Mucosa of gallbladder (tissue), 1 donor: ENCODE measurements at regions not wholly inside any gene's neighbourhood (a gene's known extent, or its start where the extent isn't known, plus 50 kb on each side); places are given as distances from the start of the nearest gene placed in this dataset.
"Not testable (repeated sequence)": the region's sequence is repeated elsewhere in the genome, so short reads cannot be mapped to it uniquely, and the experiment has no call there.

ENCODE experiments used
- DNase-seq: peaks from one replicate; pipeline ENCODE4 v3.0.0-alpha.2; 2020; ENCODE audit warnings: low spot score
- donor health status: DM: no; HTN: no; CAD: no.

- no peak for DNase-seq
Observed at GRCh38 chr20:22818636-22819035, 216.5 kb upstream of the SSTR4 start.

DNA sequence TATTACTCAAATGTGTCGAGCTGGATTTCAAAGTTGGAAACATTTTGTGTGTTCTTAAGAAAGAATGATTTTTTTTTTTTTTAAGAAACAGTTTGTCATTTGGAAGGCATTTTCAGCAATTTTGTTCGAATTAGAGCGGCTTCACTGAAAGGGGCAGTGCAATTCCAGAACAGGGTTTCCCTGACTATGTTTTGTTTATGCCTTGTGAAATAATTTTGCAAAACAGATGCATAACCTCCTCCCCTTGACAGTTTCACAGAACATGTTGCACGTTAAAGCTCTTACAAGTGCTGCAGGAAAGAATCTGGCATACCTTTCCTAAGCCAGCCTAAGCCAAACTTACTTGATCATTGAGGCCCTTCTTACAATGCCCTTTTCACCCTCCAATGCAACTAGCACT is 216.0 kb upstream of the SSTR4 start:
- DNase-seq: no peak

DNA sequence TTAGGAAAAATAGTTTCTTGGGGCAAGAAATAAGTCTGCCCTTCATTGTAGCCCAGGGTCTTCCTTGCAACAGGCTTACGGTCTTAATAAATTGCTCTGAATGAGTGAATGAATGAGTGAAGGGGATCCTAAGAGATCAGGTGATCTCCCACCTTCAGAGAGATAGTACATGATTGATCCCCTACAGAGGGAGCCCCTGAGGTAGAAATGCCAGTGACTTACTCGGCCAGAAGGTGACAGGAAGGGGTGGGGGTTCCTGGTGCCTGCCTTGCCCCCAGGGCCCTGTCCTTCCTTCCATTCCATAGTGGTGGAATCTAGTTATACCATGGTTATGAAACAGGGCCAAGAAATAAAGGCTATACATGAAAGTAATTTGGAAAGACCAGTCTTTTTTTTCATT is 215.3 kb upstream of the SSTR4 start:
- DNase-seq: no peak

DNA sequence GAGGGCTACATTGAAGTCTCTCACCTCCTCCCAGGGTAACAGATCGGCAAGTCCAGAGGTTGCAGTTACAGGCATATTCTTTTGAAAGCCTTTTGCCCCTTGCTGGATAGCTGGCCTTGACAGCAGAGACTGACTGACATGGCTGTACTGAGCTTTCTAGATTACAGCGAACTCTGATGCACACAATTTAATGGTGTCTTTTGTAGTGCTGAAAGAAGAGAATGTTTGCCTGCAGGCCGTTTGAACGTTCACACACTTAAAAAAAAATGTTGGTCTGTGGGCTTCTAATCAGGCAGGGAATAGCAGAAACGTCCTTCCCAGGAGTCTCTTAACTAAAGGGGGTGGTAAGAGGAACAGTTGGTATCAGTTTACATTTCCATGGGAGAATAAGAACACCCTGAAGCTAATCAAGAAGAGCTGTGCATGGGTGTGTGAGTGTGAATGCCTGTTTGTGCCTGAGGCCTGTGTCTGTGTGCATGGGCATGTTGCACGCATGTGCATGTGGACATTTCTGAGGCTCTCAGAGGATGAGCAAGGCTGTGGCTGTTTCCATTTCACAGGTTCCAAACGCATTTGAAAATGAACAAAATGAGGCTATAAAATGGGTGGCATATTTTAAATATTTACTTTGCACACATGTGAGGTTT is 213.9 kb upstream of the SSTR4 start:
- no peak for DNase-seq

DNA sequence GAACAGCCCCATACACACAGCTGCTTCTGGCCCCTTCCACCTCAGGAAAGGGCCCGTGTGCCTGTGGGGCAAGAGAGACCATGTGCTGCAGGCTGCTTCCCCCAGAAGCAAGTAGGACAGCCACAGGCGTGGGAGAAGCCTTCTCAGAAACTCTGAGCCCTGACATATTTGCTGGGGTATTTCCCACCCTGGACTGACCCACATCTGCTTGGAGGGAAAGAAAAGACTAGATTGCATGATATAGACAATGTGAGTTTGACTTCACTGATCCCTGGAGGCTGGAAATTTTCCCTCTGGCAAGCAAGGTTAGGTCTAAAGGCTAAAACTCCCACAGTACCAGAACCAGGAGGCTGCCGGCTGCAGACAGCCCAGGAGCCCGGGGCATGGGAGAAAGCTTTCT is 213.3 kb upstream of the SSTR4 start:
- no peak for DNase-seq

DNA sequence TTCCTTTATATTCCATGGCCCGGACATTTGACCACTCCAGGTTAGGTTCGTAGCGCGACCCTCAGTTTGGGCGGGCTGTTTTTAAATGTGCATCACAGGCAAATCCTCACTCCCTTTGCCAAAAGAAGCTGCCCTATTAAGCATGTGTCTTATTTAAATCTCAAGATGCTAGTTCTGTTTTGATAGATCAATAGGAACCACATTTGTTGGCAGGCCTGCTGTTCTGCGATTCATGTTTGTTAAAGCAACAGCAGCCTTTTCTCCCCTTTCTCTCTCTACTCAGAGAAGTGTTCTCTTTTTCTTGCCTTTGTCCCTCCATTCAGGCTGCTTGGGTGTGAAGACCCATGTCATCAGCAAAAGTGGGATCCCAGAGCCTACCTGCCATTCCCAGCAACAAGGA is 212.0 kb upstream of the SSTR4 start:
- no peak for DNase-seq

DNA sequence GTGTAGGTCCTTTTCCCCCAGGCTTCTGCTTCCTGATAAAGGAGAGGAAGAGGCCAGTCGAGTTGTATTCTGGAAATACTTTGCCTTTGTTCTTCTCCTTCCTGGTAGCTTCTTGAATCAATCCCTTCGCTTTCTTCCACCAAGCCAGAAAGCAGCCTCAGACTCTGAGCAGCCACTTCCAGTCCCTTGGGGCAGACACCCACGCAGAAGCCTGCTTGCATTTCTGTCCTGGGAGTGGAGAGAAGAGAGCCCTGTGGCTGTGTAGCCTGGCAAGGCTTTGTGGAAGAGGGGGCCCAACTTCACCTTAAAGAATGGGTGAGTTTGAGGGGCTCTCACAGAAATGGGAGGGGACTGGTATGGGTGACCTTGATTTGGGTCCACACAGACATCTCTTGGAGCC is 211.0 kb upstream of the SSTR4 start:
- DNase-seq: no peak

DNA sequence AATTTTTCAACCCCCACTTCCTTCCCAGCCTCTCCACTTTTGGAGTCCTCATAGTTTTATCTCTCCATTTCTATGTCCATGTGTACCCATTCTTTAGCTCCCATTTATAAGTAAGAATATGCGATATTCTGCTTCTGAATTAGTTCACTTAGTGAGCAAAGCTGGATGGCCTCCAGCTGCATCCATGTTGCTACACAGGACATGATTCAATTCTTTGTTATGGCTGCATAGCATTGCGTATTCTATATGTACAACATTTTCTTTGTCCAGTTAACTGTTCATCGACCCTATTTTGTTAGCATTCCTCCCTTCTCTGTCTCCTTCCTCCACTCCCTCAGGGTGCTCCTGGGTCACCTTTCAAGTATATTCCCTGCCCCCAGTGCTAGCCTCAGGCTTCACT is 210.0 kb upstream of the SSTR4 start:
- no peak for DNase-seq

DNA sequence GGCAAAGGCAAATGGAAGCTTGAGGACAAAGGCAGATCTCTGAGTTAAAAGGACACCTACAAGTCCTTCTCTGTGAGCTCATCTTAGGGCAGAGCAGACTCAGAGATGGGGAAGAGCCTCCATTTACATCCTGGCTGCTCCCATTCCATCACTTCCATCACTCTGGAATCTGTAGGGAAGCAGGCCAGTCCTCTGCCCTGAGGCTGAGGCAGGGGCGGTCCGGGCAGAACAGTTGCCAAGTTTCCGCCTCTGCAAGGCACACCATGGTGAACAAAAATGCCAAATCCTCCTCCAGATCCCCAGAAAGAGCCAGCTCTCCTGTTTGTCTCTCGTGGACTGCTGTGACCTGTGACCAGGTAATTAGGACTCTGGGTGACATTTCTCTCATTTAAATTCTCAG is 209.6 kb upstream of the SSTR4 start:
- DNase-seq: no peak

DNA sequence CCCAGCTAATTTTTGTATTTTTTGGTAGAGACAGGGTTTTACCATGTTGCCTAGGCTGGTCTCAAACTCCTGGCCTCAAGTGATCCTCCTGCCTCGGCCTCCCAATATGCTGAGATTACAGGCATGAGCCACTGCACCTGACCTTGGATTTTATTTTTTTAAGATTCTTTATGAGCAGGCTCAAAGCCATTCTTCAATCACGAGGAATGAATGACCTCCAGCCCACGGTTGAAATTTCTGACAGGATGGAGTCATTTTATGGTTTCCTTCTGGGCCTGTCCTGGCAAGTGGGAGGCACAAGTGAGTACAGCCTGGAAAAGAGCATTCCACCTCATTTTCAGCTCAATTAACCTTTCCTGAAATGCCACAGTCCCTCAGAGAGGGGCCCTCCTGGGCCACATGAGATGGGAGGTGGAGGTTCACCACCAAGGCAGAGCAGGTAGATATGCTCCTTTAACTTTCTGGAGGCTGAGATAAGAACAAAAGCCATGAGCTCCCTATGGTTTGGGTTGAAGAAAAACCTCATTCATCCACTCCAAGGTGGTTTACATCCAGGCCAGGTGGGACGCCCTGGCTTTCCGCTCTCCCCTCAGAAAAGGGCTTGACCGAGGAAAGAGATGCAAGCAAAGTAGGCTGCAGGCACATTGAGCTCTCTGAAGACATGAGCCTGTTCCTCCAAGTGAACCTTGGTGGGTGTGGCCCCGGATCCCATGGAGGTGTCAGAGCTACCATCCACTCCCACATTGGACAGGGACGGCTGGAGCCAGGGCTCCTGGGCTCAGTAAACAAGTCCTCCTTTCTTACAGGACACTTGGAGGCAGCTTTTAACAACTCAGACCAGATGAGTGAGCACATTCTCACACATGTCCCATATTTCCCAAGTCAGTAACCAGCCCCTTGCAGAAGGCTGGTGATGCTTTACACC is 208.5 kb upstream of the SSTR4 start:
- DNase-seq: no peak

- no peak for DNase-seq
Observed at GRCh38 chr20:22827916-22828315, 207.2 kb upstream of the SSTR4 start.

DNA sequence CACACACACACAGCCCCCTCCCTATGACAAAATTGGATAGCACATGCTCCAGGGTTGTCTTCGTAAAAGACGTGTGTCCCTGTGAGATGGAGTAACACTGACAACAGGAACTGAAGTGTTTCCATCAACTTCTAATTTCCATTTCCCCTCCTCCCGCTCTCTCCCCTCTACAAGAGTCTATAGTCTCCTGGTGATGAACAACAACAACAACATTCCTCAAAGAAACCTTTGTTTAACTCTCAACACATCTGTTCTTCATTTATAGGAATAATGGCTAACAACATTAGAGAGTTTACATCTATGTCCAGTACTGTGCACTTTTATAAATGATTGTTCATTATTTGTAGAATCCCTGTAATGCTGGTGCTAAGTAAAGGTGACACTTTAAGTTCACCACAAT is 205.8 kb upstream of the SSTR4 start:
- DNase-seq: no peak

DNA sequence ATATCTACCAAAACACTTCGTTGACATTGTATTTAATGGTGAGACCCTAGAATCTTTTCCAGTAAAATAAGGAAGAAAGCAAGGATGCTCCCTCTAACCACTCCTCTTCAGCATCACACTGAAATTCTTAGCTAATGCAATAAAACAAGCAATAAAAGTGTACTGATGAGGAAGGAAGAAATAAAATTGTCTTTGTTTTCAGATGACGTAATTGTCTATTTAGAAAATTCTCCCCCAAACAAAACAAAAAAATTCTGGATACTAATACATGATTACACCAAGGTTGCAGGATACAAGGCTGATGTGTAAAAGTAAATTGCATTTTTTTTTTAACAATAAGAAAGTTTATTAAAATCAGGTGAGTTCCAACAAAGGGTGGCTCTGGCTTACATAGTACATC is 205.0 kb upstream of the SSTR4 start:
- no peak for DNase-seq

DNA sequence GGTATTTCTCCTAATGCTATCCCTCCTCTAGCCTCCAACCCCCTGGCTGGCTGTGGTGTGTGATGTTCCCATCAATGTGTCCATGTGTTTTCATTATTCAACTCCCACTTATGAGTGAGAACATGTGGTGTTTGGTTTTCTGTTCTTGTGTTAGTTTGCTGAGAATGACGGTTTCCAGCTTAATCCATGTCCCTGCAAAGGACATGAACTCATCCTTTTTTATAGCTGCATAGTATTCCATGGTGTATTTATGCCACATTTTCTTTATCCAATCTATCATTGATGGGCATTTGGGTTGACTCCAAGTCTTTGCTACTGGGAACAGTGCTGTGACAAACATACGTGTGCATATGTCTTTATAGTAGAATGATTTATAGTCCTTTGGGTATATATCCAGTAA is 204.4 kb upstream of the SSTR4 start:
- DNase-seq: not testable (repeated sequence)

- DNase-seq: no peak
Observed at GRCh38 chr20:22833851-22834250, 201.3 kb upstream of the SSTR4 start.

DNA sequence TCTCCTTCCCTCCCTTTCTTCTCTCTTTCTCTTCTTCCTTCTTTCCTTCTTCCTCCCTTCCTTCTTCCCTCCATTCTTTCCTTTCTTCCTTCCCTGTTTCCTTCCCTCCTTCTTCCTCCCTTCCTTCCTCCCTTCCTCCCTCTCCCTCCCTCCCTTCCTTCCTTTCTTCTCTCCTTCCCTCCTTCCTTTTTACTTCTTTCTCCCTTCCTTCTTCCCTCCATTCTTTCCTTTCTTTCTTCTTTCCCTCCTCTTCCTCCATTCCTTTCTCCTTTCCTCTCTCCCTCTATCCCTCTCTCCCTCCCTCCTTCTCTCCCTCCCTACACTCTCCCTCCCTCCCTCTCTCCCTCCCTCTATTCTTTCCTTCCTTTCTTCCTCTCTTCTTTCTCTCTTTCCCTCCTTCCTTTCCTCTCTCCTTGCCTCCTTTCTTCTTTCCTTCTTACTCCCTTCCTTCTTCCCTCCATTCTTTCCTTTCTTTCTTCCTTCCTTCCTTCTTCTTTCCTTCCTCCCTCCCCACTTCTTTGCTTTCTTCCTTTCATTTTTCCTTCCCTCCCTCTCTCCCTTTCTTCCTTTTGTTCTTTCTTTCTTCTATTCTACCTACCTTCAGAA is 200.4 kb upstream of the SSTR4 start:
- no peak for DNase-seq

GRCh38 chr20:22836211-22836610 is 198.9 kb upstream of the SSTR4 start:
- no peak for DNase-seq

- no peak for DNase-seq
Observed at GRCh38 chr20:22836877-22837276, 198.2 kb upstream of the SSTR4 start.

DNA sequence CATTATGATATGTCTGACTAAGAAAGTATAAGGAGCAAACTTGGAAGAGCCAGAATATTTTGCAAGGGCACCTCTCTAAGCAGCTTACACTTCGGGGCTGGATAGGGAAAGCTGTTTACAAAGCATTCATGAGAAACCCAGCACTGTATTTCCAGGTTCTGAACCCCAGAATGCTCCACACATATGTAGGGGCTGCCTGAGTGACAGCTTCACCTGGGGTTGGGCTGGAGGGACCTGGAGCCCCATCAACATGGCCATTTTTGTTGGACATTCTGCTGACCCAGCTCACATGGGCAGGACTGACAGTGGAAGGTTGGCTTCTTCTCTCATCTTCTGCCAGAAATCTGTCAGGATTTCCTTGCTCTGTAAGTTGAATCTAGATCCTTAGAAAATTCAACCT is 197.1 kb upstream of the SSTR4 start:
- DNase-seq: no peak

DNA sequence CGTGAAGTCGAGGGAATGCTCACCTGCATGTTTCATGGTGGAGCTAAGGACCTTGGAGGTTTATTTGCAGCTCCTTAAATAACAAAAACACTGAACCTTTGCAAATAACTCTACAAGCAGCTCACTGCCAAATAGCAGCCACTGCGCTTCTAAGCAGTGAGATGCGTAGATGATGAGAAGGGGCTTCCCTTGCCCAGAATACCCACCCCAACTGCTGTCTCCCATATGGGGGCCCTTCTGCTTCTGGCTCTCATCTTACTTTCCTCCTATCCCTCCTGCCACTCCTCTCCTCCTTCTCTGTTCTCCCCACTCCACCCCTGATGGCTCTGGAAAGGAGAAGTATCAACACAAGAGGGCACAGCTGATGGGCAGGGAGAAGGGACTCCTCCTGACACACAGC is 193.3 kb upstream of the SSTR4 start:
- no peak for DNase-seq

DNA sequence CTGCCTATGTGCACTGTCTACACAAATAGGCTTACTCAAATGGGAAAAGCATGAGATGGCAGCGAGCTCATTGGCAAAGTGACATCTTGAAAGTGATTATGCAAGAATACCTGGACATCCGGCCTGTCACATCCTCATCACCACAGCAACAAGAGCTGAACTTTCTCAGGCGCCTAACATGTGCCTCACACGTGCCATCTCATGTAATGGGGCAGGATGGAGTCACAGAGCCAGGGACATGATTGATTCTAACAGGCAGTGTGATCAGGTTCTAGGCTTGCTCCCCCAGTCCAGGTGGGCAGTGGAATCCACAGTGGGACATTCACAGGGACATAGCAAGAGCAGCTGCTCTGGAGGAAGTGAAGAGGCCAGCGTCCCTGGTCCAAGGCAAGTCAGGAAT is 192.3 kb upstream of the SSTR4 start:
- DNase-seq: no peak

- no peak for DNase-seq
Observed at GRCh38 chr20:22844959-22845358, 190.2 kb upstream of the SSTR4 start.

- no peak for DNase-seq
Observed at GRCh38 chr20:22846863-22847262, 188.2 kb upstream of the SSTR4 start.
